ENCODE measurements at regions not wholly inside any gene's neighbourhood (a gene's known extent, or its start where the extent isn't known, plus 50 kb on each side); places are given as distances from the start of the nearest gene placed in this dataset.

- H3K4me3 ChIP-seq: no peak overlapping the region
- WGBS (ENCODE audit: insufficient coverage, low coverage, low lambda C conversion rate, missing lambda C conversion rate): 17% methylated on average over 1 of the region's 1 CpG
- no peaks in the 10 kb centered on the region for H3K36me3 ChIP-seq
- H3K27me3 ChIP-seq: no peaks in the 10 kb centered on the region
- no peak for DNase-seq
- intact Hi-C loops (cut with DNase I): no loop called here
- no peak for ATAC-seq
- H3K4me1 ChIP-seq: no peaks in the 10 kb centered on the region
- no peaks in the 10 kb centered on the region for H3K9me3 ChIP-seq
- no peak overlapping the region for H3K27ac ChIP-seq
- TF ChIP-seq POLR2A (IDR thresholded peaks at IDR 0.05) (no peak), CTCF (IDR thresholded peaks at IDR 0.05) (no peak)
Observed at GRCh38 chrX:25343060-25343459, 327.3 kb upstream of the ARX start.

- Histone ChIP-seq H3K4me3 (no peak overlapping the region), H3K36me3 (no peaks in the 10 kb centered on the region), H3K27me3 (no peaks in the 10 kb centered on the region), H3K4me1 (no peaks in the 10 kb centered on the region), H3K9me3 (no peaks in the 10 kb centered on the region), H3K27ac (no peak overlapping the region)
- intact Hi-C loops (cut with DNase I): no loop called here
- TF ChIP-seq POLR2A (IDR thresholded peaks at IDR 0.05) (no peak), CTCF (IDR thresholded peaks at IDR 0.05) (no peak)
- ATAC-seq (no peak), DNase-seq (no peak)
- 60% methylated on average over 1 of the region's 7 CpGs for WGBS (ENCODE audit: insufficient coverage, low coverage, low lambda C conversion rate, missing lambda C conversion rate)
Observed at GRCh38 chrX:25337841-25338240, 322.1 kb upstream of the ARX start.

- no peak for ATAC-seq
- no peak overlapping the region for H3K4me3 ChIP-seq
- H3K36me3 ChIP-seq: no peaks in the 10 kb centered on the region
- H3K4me1 ChIP-seq: no peaks in the 10 kb centered on the region
- intact Hi-C loops (cut with DNase I): no loop called here
- no peak overlapping the region for H3K27ac ChIP-seq
- no peak for TF ChIP-seq CTCF (IDR thresholded peaks at IDR 0.05)
- no peak for TF ChIP-seq POLR2A (IDR thresholded peaks at IDR 0.05)
- no peaks in the 10 kb centered on the region for H3K9me3 ChIP-seq
- H3K27me3 ChIP-seq: no peaks in the 10 kb centered on the region
- 63% methylated on average over 2 of the region's 2 CpGs for WGBS (ENCODE audit: insufficient coverage, low coverage, low lambda C conversion rate, missing lambda C conversion rate)
- DNase-seq: no peak
Observed at GRCh38 chrX:25300994-25301393, 285.2 kb upstream of the ARX start.

- intact Hi-C loops (cut with DNase I): no loop called here
- no peaks in the 10 kb centered on the region for H3K9me3 ChIP-seq
- no peaks in the 10 kb centered on the region for H3K36me3 ChIP-seq
- peaks cover 0 to 7% of the 10 kb centered on the region in 2 donors for H3K27me3 ChIP-seq
- H3K4me1 ChIP-seq: no peaks in the 10 kb centered on the region
- no peak for DNase-seq
- H3K4me3 ChIP-seq: no peak overlapping the region
- WGBS (ENCODE audit: insufficient coverage, low coverage, low lambda C conversion rate, missing lambda C conversion rate): 20% methylated on average over 1 of the region's 1 CpG
- TF ChIP-seq CTCF (IDR thresholded peaks at IDR 0.05) (no peak), POLR2A (IDR thresholded peaks at IDR 0.05) (no peak)
- H3K27ac ChIP-seq: no peak overlapping the region
- ATAC-seq: peak in 2 of 4 donors; percentile 66 to 88
Observed at GRCh38 chrX:25296850-25297249, 281.1 kb upstream of the ARX start.

GRCh38 chrX:25295466-25295865 lies 279.7 kb upstream of the ARX start:
- H3K27me3 ChIP-seq: peaks cover 0 to 7% of the 10 kb centered on the region in 2 donors
- H3K4me3 ChIP-seq: no peak overlapping the region
- no peak overlapping the region for H3K27ac ChIP-seq
- ATAC-seq (no peak), DNase-seq (no peak)
- H3K9me3 ChIP-seq: no peaks in the 10 kb centered on the region
- H3K36me3 ChIP-seq: no peaks in the 10 kb centered on the region
- intact Hi-C loops (cut with DNase I): no loop called here
- no peak for TF ChIP-seq CTCF (IDR thresholded peaks at IDR 0.05)
- no peak for TF ChIP-seq POLR2A (IDR thresholded peaks at IDR 0.05)
- no peaks in the 10 kb centered on the region for H3K4me1 ChIP-seq
- 53% methylated on average over 4 of the region's 4 CpGs for WGBS (ENCODE audit: insufficient coverage, low coverage, low lambda C conversion rate, missing lambda C conversion rate)
